ENCODE measurements at regions not wholly inside any gene's neighbourhood (a gene's known extent, or its start where the extent isn't known, plus 50 kb on each side); places are given as distances from the start of the nearest gene placed in this dataset.

DNA sequence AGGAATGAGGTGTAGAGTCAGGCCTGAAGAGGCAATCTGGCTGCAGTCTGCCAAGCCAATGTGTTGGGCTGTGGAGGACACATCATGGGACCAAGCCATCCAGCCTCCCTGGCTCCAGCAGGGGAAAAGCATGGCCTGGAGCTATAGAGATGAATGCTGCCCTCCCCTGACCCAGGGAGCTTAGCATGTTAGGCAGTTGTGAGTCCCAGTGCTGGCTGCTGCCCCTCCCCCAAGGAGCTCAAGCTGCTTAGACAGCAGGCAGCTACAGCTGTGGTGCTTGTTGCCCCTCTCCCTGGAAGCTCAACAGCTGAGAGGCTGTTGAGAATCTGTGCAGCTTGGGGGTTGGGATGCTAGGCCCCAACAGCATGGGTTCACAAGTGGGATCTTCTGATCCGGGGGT, 85.6 kb upstream of the DNAJC19 start:
- intact Hi-C loops (cut with DNase I) = no loop called here
- TF ChIP-seq, protein P1, sequence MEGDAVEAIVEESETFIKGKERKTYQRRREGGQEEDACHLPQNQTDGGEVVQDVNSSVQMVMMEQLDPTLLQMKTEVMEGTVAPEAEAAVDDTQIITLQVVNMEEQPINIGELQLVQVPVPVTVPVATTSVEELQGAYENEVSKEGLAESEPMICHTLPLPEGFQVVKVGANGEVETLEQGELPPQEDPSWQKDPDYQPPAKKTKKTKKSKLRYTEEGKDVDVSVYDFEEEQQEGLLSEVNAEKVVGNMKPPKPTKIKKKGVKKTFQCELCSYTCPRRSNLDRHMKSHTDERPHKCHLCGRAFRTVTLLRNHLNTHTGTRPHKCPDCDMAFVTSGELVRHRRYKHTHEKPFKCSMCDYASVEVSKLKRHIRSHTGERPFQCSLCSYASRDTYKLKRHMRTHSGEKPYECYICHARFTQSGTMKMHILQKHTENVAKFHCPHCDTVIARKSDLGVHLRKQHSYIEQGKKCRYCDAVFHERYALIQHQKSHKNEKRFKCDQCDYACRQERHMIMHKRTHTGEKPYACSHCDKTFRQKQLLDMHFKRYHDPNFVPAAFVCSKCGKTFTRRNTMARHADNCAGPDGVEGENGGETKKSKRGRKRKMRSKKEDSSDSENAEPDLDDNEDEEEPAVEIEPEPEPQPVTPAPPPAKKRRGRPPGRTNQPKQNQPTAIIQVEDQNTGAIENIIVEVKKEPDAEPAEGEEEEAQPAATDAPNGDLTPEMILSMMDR (IDR thresholded peaks at IDR 0.05) = no peak
- no peak overlapping the region for H3K9ac ChIP-seq (ENCODE audit: low read depth in 2 of 2, low read length in 2 of 2)
- no peaks in the 10 kb centered on the region for H3K36me3 ChIP-seq
- no peak for DNase-seq
- no peaks in the 10 kb centered on the region for H3K4me1 ChIP-seq
- H3K9me3 ChIP-seq = no peaks in the 10 kb centered on the region
- H3K27me3 ChIP-seq = no peaks in the 10 kb centered on the region
- no peak overlapping the region for H3K4me3 ChIP-seq
- H3K27ac ChIP-seq = no peak overlapping the region

DNA sequence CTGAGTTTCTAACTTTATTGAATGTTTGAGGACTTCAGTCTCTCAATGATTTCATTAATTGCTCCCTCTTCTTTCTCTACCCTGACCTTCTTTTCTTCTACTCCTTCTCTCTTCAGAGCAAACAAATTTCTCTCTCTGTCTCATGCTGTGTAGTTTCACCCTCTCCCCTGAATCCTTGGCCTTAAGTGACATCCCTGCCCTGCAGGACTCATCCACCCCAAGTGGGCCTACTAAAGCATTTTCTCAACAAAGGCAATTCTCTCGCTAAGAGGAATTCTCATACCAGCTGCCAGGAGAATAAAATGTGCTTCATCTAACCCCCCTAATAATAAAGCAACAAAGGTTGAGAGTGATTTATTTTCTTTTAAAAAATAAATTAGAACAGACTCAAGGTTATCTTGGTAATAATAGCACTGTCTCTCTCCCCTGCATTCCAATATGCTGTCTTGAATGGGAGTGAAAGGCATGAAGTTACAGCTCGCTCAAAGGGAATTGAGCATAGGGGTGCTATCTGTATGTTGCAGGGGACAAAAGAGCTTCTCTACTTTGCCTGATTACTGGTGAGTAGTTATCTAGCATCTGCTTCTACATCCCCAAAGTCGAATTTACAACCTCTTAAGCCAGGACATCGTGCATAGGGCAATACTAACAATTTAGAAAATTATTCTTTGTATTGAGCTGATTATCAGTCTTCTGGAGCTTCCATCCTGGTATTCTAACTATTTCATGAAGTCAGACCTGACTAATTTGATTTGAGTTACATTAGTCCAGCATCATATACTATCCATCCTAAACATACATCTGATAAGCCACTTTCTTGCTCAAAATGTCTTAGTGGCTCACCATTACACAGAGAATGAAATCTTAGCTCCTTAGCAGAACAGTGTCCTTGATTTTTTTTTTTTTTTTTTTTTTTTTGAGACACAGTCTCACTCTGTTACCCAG, 76.9 kb upstream of the DNAJC19 start:
- Histone ChIP-seq H3K4me1 (no peaks in the 10 kb centered on the region), H3K4me3 (no peak overlapping the region), H3K27ac (no peak overlapping the region), H3K9me3 (no peaks in the 10 kb centered on the region), H3K36me3 (no peaks in the 10 kb centered on the region), H3K9ac (ENCODE audit: low read depth in 2 of 2, low read length in 2 of 2) (no peak overlapping the region), H3K27me3 (no peaks in the 10 kb centered on the region)
- no peak for DNase-seq
- TF ChIP-seq, protein P1 (IDR thresholded peaks at IDR 0.05) = no peak
- intact Hi-C loops (cut with DNase I) = no loop called here

DNA sequence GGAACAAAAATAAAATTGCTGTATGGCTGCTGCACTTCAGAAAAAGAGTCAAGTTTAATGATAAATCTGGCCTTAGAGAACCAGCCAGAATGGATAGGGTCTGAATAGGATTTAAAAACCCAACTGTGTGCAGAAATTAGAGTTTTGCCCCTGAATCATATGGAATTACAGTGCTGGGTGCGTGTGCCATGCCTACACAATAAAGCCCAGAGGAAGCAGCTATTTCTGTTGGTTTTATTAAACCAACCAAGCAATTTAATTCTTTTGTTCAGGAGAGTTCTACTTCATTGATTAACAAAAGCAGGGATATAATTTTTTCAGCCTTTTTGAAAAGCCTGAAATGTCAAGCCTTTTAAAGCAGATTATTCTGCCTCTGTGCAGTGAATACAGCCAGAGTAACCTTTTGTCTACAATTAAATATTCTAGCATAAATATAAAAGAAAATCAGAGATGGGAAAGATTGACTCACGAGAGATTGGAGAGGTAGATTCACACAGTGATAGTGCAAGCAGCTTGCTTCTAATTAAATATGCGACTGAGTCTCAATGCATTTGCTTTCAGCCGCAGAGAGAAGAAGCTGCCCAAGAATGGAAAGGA, 66.7 kb upstream of the DNAJC19 start:
- Histone ChIP-seq H3K27me3 (no peaks in the 10 kb centered on the region), H3K36me3 (no peaks in the 10 kb centered on the region), H3K27ac (no peak overlapping the region), H3K4me3 (no peak overlapping the region), H3K9me3 (no peaks in the 10 kb centered on the region), H3K4me1 (no peaks in the 10 kb centered on the region), H3K9ac (ENCODE audit: low read depth in 2 of 2, low read length in 2 of 2) (no peak overlapping the region)
- TF ChIP-seq, protein P1 (IDR thresholded peaks at IDR 0.05) = no peak
- intact Hi-C loops (cut with DNase I) = no loop called here
- DNase-seq = no peak

DNA sequence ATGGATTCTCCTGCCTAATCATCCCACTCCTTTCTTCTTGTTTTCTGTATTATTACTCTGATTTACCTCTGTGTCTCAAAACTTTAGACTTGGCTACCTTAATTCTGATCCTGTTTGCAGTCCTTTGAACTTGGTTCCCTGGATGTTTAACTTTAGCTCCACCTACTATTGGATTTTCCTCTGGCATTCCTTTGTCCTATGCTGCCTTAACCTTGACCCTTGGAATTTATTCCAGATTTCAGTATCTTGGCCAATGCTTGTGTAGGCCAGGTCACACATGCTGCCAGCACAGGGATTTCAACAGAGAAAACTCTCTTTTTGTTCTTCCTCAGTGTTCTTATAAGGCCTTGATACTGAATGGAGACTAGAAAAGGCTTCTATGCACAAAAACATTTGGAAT, 65.0 kb upstream of the DNAJC19 start:
- Histone ChIP-seq H3K9me3 (no peaks in the 10 kb centered on the region), H3K27ac (no peak overlapping the region), H3K4me1 (no peaks in the 10 kb centered on the region), H3K27me3 (no peaks in the 10 kb centered on the region), H3K9ac (ENCODE audit: low read depth in 2 of 2, low read length in 2 of 2) (no peak overlapping the region), H3K4me3 (no peak overlapping the region), H3K36me3 (no peaks in the 10 kb centered on the region)
- intact Hi-C loops (cut with DNase I) = no loop called here
- DNase-seq = no peak
- TF ChIP-seq, protein P1 (IDR thresholded peaks at IDR 0.05) = no peak

DNA sequence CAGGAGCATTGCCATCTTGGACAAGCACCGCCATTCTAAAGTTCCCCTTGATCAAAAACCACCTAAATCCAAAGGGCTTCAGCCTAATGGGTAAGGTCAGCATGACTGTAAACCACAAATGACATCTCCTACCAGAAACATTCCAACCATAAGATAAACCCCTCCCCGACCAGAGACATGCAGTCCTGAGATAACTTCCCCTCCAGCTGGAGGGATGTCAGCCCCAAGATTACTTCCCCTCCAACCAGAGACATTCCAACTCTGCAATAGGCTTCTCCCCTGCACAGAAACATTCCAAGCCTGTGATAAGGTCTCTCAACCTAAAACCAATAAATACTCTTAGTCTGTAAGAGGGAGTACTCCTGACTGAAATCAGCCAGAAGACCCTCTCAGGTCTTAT, 62.7 kb upstream of the DNAJC19 start:
- intact Hi-C loops (cut with DNase I) = no loop called here
- H3K4me3 ChIP-seq = no peak overlapping the region
- H3K9ac ChIP-seq (ENCODE audit: low read depth in 2 of 2, low read length in 2 of 2) = no peak overlapping the region
- DNase-seq = no peak
- TF ChIP-seq, protein P1 (IDR thresholded peaks at IDR 0.05) = no peak
- no peaks in the 10 kb centered on the region for H3K36me3 ChIP-seq
- no peak overlapping the region for H3K27ac ChIP-seq
- no peaks in the 10 kb centered on the region for H3K4me1 ChIP-seq
- no peaks in the 10 kb centered on the region for H3K27me3 ChIP-seq
- H3K9me3 ChIP-seq = no peaks in the 10 kb centered on the region

Data from colonic mucosa (tissue), 4 donors.